ENCODE measurements at regions not wholly inside any gene's neighbourhood (a gene's known extent, or its start where the extent isn't known, plus 50 kb on each side); places are given as distances from the start of the nearest gene placed in this dataset.

- TF ChIP-seq CTCF (IDR thresholded peaks at IDR 0.05) (no peak), EHF (CRISPR knock-in tag; IDR thresholded peaks at IDR 0.05) (no peak), NFE2L2 (conservative IDR thresholded peaks at IDR 0.05; ENCODE audit: low read length) (no peak), HMGXB4 (CRISPR knock-in tag; IDR thresholded peaks at IDR 0.05; ENCODE audit: borderline replicate concordance) (no peak), JUNB (IDR thresholded peaks at IDR 0.05) (no peak), ESRRA (IDR thresholded peaks at IDR 0.05; ENCODE audit: borderline replicate concordance, low read length) (no peak), POLR2A (IDR thresholded peaks at IDR 0.05; ENCODE audit: low read length) (no peak), REST (IDR thresholded peaks at IDR 0.05) (no peak), MAZ (IDR thresholded peaks at IDR 0.05; ENCODE audit: borderline replicate concordance, low read depth, low read length) (no peak), MYC (IDR thresholded peaks at IDR 0.05; ENCODE audit: borderline replicate concordance, low read length) (no peak), BCL3 (IDR thresholded peaks at IDR 0.05) (no peak), JUN (IDR thresholded peaks at IDR 0.05) (no peak), KDM1A (IDR thresholded peaks at IDR 0.05; ENCODE audit: low read depth) (no peak)
These were observed 1126.8 kb downstream of the SI start for GRCh38 chr3:163951397-163951987.

Data from A549 (cell line).